HCT116 (cell line): ENCODE measurements at regions not wholly inside any gene's neighbourhood (a gene's known extent, or its start where the extent isn't known, plus 50 kb on each side); places are given as distances from the start of the nearest gene placed in this dataset.

Experiments
- CBX3 ChIP-seq: IDR thresholded peaks from 2 replicates; pipeline ENCODE4 v1.6.1; 2012; ENCODE audit warnings: low read depth
- CTCF ChIP-seq, 3 experiments: fragments of 200-600 bp in 1 of 3; sonication (generic) in 1 of 3; IDR thresholded peaks in 2 of 3; conservative IDR thresholded peaks in 1 of 3; 2 replicates each; pipeline ENCODE4 v1.5.1; 2012 to 2017; ENCODE audit warnings: low read depth in 2 of 3, low read length in 2 of 3, antibody characterized with exemption in 1 of 3, borderline replicate concordance in 1 of 3, control low read depth in 1 of 3, mild to moderate bottlenecking in 1 of 3, mixed read lengths in 1 of 3, mixed run types in 1 of 3, moderate library complexity in 1 of 3; ENCODE audit not compliant: insufficient read depth in 1 of 3
- ELF1 ChIP-seq: IDR thresholded peaks from 2 replicates; pipeline ENCODE4 v1.6.1; 2012; ENCODE audit warnings: low read depth, borderline replicate concordance
- POLR2A ChIP-seq: IDR thresholded peaks from 2 replicates; pipeline ENCODE4 v1.7.0; 2011; ENCODE audit warnings: borderline replicate concordance; ENCODE audit not compliant: insufficient read depth, insufficient read length; ENCODE audit errors: extremely low read depth

- TF ChIP-seq CTCF (IDR thresholded peaks at IDR 0.05 in 2 of 3, conservative IDR thresholded peaks at IDR 0.05 in 1 of 3; ENCODE audit: borderline replicate concordance in 1 of 3, insufficient read depth in 1 of 3, low read depth in 2 of 3, low read length in 2 of 3) (no peak), POLR2A (no peak), CBX3 (no peak), ELF1 (no peak)
Observed at GRCh38 chr17:63153488-63153887, 187.5 kb downstream of the TANC2 start.
